Fibroblast of mammary gland (primary cell): ENCODE measurements at regions not wholly inside any gene's neighbourhood (a gene's known extent, or its start where the extent isn't known, plus 50 kb on each side); places are given as distances from the start of the nearest gene placed in this dataset.
A peak's percentile ranks its signal among the peaks of the same experiment; 100 is the strongest.

Source experiments
- DNase-seq: peaks from one replicate; pipeline ENCODE4 v3.0.0-alpha.2; 2010; ENCODE audit warnings: low read depth
- H3K4me3 ChIP-seq: 2 replicates; pipeline ENCODE4 v1.5.1; 2011; ENCODE audit warnings: low read depth, mild to moderate bottlenecking, low read length, moderate library complexity; ENCODE audit not compliant: control insufficient read depth
- TF ChIP-seq, protein P1 (sequence below): conservative IDR thresholded peaks from 2 replicates; pipeline ENCODE4 v1.5.1; 2011; ENCODE audit warnings: low read depth, low read length, inconsistent platforms; ENCODE audit not compliant: control insufficient read depth, insufficient read depth

DNA sequence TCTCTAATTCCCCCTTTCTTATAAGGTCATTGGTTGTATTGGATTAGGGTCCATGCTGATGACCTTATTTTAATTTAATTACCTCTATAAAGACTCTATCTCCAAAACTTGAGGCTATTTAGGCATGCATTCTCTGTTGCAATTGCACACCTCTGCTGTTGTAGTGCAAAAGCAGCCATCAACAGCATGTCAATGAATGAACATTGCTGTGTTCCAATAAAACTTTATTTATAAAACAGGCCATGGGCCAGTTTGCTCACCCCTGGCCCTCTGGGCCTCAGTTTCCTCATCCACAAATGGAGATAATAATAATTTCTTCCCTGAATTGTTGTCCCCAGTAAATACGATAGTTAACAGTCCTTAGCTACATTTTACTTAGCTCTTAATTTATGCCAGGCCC lies 100.4 kb upstream of the USP24 start:
- DNase-seq, result no peak
- TF ChIP-seq, protein P1, sequence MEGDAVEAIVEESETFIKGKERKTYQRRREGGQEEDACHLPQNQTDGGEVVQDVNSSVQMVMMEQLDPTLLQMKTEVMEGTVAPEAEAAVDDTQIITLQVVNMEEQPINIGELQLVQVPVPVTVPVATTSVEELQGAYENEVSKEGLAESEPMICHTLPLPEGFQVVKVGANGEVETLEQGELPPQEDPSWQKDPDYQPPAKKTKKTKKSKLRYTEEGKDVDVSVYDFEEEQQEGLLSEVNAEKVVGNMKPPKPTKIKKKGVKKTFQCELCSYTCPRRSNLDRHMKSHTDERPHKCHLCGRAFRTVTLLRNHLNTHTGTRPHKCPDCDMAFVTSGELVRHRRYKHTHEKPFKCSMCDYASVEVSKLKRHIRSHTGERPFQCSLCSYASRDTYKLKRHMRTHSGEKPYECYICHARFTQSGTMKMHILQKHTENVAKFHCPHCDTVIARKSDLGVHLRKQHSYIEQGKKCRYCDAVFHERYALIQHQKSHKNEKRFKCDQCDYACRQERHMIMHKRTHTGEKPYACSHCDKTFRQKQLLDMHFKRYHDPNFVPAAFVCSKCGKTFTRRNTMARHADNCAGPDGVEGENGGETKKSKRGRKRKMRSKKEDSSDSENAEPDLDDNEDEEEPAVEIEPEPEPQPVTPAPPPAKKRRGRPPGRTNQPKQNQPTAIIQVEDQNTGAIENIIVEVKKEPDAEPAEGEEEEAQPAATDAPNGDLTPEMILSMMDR, result no peak
- no peak overlapping the region for H3K4me3 ChIP-seq

DNA sequence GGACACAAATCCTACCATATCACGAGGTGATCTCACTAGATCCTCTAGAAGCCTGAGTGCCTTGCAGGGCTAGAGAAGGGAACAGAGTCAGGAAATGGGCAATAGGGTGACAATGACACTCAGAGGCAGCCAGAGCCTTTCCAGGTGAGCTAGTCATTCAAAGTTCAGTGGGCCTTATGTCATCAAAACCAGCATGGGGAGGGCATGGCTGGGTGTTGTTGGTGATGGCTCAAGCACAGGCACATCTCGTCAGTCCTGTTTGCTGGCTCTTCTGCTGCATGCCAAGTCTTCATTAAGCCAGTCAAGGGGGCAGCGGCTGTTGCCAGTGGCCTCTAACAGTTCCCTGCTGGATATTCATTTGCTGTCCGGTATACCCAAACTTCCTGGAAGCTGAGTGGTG lies 99.6 kb upstream of the USP24 start:
- TF ChIP-seq, protein P1, result no peak
- DNase-seq, result no peak
- H3K4me3 ChIP-seq, result no peak overlapping the region

DNA sequence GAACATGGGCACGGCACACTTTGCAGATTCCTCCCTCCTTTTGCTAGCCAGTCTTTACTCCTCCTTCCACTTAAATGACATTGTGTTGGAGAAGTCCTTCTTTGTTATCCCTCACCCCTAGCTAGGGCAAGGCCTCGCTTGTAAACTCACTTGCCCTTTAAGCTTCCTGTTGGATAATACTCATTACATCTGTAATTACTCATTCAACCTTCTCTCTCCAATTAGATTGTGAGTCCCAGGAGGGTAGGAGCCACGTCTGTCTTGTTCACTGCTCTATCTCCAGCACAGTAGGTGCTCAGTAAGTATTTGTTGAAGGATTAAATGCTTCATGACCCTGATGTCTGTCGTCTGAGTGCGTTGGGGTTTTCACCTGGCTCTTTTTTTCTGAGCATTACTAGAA lies 98.7 kb upstream of the USP24 start:
- TF ChIP-seq, protein P1, result no peak
- peak; percentile 77 for DNase-seq
- no peak overlapping the region for H3K4me3 ChIP-seq

DNA sequence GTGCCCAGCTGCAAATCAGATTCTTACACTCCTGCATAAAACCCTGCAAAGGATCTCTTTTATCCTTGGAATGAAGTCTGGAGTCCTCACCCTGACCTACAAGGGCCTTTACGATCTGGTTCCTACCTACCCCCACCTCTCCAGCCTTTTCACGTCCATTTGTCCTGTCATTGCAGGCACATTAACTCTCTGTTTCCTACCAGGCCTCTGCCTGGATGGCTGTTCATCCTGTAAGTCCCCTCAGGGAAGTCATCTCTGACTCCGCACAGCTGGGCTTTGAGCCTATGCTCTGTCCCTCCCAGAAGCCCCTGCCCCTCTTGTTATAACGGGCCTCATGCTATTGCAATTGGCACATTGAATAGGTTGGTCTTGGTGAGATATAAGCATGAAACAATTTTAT lies 96.8 kb upstream of the USP24 start:
- TF ChIP-seq, protein P1, result no peak
- H3K4me3 ChIP-seq, result no peak overlapping the region

DNA sequence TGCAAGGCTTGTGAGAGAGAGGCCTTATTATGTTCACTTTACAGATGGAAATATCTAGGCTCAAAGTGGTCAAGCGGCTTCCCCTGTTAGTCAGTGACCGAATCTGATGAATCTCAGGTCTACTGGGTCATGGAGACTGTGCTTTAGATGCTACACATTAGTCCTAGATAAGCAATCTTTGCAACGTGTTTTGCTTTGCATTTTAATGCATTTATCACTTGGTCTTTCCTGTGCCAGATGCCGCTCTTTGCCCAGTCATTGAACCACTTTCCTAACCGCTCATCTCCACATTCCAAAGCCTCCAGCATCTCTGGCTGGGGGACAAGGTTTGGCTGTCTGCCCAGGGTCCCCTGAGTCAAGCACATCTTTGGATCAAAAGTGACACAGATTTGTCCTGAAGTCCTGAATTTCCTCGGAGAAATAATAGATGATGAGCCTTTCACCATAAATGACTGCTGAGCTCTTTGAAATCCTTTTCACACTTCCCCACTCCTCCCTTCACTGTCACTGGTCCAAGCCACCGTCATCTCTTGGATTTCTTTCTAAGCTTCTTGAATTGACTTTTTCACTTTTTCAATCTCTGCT lies 96.0 kb upstream of the USP24 start:
- H3K4me3 ChIP-seq, result no peak overlapping the region
- TF ChIP-seq, protein P1, result no peak
- peak; percentile 73 for DNase-seq

More for the DNA sequence above, 96.8 kb upstream of the USP24 start:
- no peak for DNase-seq

DNA sequence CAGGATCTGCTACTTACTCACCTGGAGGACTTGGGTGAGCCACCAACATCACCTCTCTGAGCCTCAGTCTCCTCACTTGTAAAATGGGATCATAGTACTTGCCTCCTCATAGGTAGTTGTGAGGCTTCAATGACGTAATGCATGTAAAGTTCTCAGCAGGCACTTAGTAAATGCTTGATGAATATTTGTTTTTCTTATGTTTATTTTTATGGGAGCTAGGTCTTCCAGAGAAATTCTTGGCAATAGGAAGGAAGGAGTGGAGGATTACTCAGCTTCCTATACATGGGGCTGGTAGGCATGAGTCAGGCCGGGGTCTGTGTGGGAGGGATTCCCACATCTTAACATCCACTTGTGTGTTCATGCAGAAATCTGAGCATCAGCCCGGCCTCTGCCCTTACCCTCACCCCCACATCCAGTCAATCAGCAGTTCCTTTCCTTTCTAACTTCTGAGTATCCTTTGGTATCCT lies 95.4 kb upstream of the USP24 start:
- DNase-seq, result peak; percentile 99
- H3K4me3 ChIP-seq, result no peak overlapping the region
- TF ChIP-seq, protein P1, result no peak
